ENCODE measurements at regions not wholly inside any gene's neighbourhood (a gene's known extent, or its start where the extent isn't known, plus 50 kb on each side); places are given as distances from the start of the nearest gene placed in this dataset.

GRCh38 chr15:69940441-69941300, 157.0 kb downstream of the TLE3 start:
- Mint-ChIP-seq H3K36me3 (no peaks in the 10 kb centered on the region), H3K27me3 (ENCODE audit: low read depth) (no peaks in the 10 kb centered on the region), H3K4me3 (no peak overlapping the region), H3K9me3 (peaks cover 3% of the 10 kb centered on the region), H3K4me1 (peaks cover 23% of the 10 kb centered on the region), H3K27ac (no peak overlapping the region)
- ChIA-PET POLR2A (no interaction called here), CTCF (interaction anchor here (1.7 kb wide), 1 partner anchor 178 kb away, joined by 5 read pairs; no protein-coding TSS in a partner anchor)
- no peak for ATAC-seq
- DNase-seq (ENCODE audit: low spot score) = no peak
- TF ChIP-seq FOXP4 (CRISPR knock-in tag; IDR thresholded peaks at IDR 0.05) = no peak
- TF ChIP-seq NR1H2 (CRISPR knock-in tag; IDR thresholded peaks at IDR 0.05) = no peak
- TF ChIP-seq ARID4B (CRISPR knock-in tag; IDR thresholded peaks at IDR 0.05; ENCODE audit: borderline replicate concordance) = no peak
- no peak for TF ChIP-seq ZNF263 (CRISPR knock-in tag; IDR thresholded peaks at IDR 0.05; ENCODE audit: low read depth)
- no peak for TF ChIP-seq E2F1 (CRISPR knock-in tag; IDR thresholded peaks at IDR 0.05)
- TF ChIP-seq NR2C2 (CRISPR knock-in tag; IDR thresholded peaks at IDR 0.05) = no peak
- no peak for TF ChIP-seq NFYB (CRISPR knock-in tag; conservative IDR thresholded peaks at IDR 0.05; ENCODE audit: low read depth)
- no peak for TF ChIP-seq ZNF219 (CRISPR knock-in tag; IDR thresholded peaks at IDR 0.05; ENCODE audit: borderline replicate concordance)
- no peak for TF ChIP-seq SMAD3 (CRISPR knock-in tag; IDR thresholded peaks at IDR 0.05; ENCODE audit: borderline replicate concordance)
- no peak for TF ChIP-seq ZBTB43 (CRISPR knock-in tag; IDR thresholded peaks at IDR 0.05)
- no peak for TF ChIP-seq NR3C1 (CRISPR knock-in tag; conservative IDR thresholded peaks at IDR 0.05; ENCODE audit: low read depth)
- TF ChIP-seq ZMAT4 (CRISPR knock-in tag; IDR thresholded peaks at IDR 0.05) = no peak
- TF ChIP-seq PREB (CRISPR knock-in tag; IDR thresholded peaks at IDR 0.05; ENCODE audit: borderline replicate concordance) = no peak

GRCh38 chr15:69941301-69941605, 156.5 kb downstream of the TLE3 start:
- H3K9me3 Mint-ChIP-seq = no peaks in the 10 kb centered on the region
- no peak for ATAC-seq
- H3K4me1 Mint-ChIP-seq = peaks cover 23% of the 10 kb centered on the region
- no peaks in the 10 kb centered on the region for H3K36me3 Mint-ChIP-seq
- DNase-seq (ENCODE audit: low spot score) = no peak
- H3K4me3 Mint-ChIP-seq = no peak overlapping the region
- H3K27ac Mint-ChIP-seq = no peak overlapping the region
- no peak for TF ChIP-seq ZNF512 (CRISPR knock-in tag; IDR thresholded peaks at IDR 0.05; ENCODE audit: borderline replicate concordance)
- no peak for TF ChIP-seq ZNF396 (CRISPR knock-in tag; IDR thresholded peaks at IDR 0.05; ENCODE audit: borderline replicate concordance)
- TF ChIP-seq ETV6 (CRISPR knock-in tag; IDR thresholded peaks at IDR 0.05) = no peak
- ChIA-PET CTCF (interaction anchor here (1.7 kb wide), 1 partner anchor 179 kb away, joined by 5 read pairs; no protein-coding TSS in a partner anchor), POLR2A (no interaction called here)
- H3K27me3 Mint-ChIP-seq (ENCODE audit: low read depth) = no peaks in the 10 kb centered on the region

Data from WTC11 (cell line).